ENCODE measurements at regions not wholly inside any gene's neighbourhood (a gene's known extent, or its start where the extent isn't known, plus 50 kb on each side); places are given as distances from the start of the nearest gene placed in this dataset.

DNA sequence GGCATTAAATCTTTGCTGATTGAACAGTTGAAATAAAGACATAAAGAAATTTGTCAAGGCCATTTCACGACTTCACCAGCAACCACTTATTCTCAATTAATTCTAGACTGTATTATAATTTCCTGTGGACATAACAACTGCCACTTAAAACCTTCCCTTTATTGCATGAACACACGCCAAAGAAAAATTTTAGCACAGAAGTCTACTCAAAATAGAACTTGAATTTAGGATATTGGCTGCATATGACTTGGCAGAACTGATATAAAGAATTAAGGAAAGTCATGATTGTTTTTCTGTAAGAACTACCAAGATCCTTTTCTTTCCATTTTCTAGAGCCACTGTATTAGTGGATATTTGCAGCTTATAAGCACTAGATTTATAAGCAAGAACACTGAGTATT, 226.5 kb upstream of the AKR1E2 start:
- TF ChIP-seq, protein P1, sequence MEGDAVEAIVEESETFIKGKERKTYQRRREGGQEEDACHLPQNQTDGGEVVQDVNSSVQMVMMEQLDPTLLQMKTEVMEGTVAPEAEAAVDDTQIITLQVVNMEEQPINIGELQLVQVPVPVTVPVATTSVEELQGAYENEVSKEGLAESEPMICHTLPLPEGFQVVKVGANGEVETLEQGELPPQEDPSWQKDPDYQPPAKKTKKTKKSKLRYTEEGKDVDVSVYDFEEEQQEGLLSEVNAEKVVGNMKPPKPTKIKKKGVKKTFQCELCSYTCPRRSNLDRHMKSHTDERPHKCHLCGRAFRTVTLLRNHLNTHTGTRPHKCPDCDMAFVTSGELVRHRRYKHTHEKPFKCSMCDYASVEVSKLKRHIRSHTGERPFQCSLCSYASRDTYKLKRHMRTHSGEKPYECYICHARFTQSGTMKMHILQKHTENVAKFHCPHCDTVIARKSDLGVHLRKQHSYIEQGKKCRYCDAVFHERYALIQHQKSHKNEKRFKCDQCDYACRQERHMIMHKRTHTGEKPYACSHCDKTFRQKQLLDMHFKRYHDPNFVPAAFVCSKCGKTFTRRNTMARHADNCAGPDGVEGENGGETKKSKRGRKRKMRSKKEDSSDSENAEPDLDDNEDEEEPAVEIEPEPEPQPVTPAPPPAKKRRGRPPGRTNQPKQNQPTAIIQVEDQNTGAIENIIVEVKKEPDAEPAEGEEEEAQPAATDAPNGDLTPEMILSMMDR (IDR thresholded peaks at IDR 0.05) = no peak
- TF ChIP-seq, protein P2, sequence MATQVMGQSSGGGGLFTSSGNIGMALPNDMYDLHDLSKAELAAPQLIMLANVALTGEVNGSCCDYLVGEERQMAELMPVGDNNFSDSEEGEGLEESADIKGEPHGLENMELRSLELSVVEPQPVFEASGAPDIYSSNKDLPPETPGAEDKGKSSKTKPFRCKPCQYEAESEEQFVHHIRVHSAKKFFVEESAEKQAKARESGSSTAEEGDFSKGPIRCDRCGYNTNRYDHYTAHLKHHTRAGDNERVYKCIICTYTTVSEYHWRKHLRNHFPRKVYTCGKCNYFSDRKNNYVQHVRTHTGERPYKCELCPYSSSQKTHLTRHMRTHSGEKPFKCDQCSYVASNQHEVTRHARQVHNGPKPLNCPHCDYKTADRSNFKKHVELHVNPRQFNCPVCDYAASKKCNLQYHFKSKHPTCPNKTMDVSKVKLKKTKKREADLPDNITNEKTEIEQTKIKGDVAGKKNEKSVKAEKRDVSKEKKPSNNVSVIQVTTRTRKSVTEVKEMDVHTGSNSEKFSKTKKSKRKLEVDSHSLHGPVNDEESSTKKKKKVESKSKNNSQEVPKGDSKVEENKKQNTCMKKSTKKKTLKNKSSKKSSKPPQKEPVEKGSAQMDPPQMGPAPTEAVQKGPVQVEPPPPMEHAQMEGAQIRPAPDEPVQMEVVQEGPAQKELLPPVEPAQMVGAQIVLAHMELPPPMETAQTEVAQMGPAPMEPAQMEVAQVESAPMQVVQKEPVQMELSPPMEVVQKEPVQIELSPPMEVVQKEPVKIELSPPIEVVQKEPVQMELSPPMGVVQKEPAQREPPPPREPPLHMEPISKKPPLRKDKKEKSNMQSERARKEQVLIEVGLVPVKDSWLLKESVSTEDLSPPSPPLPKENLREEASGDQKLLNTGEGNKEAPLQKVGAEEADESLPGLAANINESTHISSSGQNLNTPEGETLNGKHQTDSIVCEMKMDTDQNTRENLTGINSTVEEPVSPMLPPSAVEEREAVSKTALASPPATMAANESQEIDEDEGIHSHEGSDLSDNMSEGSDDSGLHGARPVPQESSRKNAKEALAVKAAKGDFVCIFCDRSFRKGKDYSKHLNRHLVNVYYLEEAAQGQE (IDR thresholded peaks at IDR 0.05; ENCODE audit: insufficient read depth in 1 of 2, low read depth in 2 of 2, low read length in 1 of 2) = no peak
- TF ChIP-seq POLR2AphosphoS5 (IDR thresholded peaks at IDR 0.05; ENCODE audit: low read depth, low read length) (no peak), SIN3A (IDR thresholded peaks at IDR 0.05; ENCODE audit: borderline replicate concordance, insufficient read depth, low read depth, low read length) (no peak)

Data from Panc1 (cell line).